Stimulated activated CD4-positive, alpha-beta T cell treated with anti-CD3 and anti-CD28 coated beads, Interleukin-15, amount 100 ng/mL, for 24 hours (primary cell): ENCODE measurements at regions not wholly inside any gene's neighbourhood (a gene's known extent, or its start where the extent isn't known, plus 50 kb on each side); places are given as distances from the start of the nearest gene placed in this dataset.
A peak's percentile ranks its signal among the peaks of the same experiment; 100 is the strongest.

Experiments used
- DNase-seq: peaks from one replicate; pipeline ENCODE4 v3.0.0-alpha.2; 2020

GRCh38 chr2:8027387-8027786 is 654.5 kb upstream of the ID2 start:
- DNase-seq, result no peak

DNA sequence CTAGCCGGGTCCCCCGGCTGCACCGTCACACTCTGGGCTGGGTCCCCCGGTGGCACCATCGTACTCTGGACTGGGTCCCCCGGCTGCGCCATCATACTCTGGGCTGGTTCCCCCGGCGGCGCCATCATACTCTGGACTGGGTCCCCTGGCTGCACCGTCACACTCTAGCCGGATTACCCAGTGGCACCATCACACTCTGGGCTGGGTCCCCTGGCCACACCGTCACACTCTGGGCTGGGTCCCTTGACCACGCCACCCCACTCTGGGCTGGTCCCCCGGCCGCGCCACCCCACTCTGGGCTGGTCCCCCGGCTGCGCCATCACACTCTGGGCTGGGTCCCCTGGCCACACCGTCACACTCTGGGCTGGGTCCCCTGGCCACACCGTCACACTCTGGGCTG is 653.8 kb upstream of the ID2 start:
- DNase-seq, result no peak

- no peak for DNase-seq
These were observed 653.4 kb upstream of the ID2 start for GRCh38 chr2:8028436-8028835.

DNA sequence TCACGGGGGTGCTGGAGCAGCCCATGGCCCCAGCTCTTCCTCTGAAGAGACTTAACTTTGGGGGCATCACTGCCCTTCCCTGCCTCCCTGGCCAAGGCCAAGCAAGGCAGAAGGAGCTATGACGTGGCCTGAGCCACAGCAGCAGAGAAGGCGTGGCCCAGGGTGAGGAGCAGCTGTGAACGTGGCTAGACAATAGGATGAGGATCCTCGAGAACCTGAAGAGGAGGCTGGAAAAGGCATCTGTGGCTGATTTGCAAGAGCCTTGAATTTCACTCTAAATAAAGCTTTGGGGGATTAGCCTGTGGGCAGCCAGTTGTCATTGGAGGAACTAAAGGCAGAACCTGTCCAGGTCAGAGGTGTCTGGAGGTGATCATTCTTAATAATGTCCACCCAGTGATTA is 652.9 kb upstream of the ID2 start:
- DNase-seq, result no peak

GRCh38 chr2:8030573-8031303 is 651.1 kb upstream of the ID2 start:
- DNase-seq, result no peak

DNA sequence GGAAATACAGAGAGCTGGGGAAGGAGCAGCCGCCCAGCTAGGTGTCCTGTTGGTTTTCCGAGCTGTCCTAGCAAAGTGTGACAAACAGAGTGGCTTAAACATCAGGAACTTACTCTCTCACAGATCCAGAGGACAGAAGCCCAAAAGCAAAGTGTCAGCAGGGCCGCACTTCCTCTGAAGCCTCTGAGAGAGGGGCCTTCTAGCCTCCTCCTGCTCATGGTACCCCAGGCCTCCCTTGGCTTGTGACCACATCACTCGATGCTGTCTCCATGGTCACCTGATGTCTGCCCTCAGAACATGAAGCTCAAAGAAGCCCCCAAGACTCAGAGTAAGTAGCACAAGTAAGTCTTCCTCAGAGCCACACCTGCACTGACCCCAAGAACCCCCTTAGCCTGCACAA is 650.5 kb upstream of the ID2 start:
- no peak for DNase-seq

DNA sequence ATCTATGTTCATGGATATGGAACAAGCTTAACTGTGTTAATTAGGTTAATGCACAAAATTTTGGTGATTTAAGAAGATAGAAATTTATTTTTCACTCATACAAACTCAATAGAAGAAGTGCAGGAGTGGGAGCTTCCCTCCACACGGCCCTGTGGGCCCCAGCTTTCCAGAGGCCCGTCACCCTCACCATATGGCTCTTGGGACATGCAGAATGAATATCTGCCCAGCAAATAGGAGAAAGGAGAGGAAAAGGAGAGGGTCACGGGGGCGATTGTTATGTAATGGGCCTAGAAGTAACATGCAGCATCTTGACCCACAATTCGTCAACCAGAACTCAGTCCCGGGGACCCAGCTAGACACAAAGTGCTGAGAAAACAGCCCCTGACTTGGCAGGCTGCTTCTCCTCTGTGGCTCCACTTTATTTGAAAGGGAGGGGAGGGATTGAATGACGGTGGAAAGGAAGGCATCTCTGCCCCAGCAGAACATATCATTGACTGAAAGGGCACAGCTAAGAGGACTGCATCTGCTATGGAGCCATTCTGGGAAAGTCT is 648.2 kb upstream of the ID2 start:
- no peak for DNase-seq

GRCh38 chr2:8036366-8036765 is 645.5 kb upstream of the ID2 start:
- no peak for DNase-seq

GRCh38 chr2:8039732-8040131 is 642.1 kb upstream of the ID2 start:
- DNase-seq, result no peak

DNA sequence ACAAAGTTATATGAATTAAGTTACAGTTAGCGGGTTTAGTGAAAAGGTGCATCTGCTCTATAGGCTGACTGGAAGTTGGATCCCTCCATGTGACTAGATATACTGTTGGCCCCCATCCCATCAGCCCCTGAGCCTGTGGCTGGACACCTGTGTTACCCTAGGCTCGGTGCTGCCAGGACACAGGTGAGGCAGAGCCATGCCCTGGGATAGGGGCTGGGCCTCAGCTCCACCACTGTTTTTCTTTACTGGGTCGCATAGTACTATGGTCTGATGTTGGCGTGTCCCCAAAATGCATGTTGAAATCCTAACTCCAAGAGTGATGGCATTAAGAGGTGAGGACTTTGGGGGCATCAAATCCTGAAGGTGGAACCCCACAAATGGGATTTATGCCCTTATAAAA is 638.6 kb upstream of the ID2 start:
- DNase-seq, result no peak

- DNase-seq, result no peak
These were observed 637.7 kb upstream of the ID2 start for GRCh38 chr2:8044046-8044594.

DNA sequence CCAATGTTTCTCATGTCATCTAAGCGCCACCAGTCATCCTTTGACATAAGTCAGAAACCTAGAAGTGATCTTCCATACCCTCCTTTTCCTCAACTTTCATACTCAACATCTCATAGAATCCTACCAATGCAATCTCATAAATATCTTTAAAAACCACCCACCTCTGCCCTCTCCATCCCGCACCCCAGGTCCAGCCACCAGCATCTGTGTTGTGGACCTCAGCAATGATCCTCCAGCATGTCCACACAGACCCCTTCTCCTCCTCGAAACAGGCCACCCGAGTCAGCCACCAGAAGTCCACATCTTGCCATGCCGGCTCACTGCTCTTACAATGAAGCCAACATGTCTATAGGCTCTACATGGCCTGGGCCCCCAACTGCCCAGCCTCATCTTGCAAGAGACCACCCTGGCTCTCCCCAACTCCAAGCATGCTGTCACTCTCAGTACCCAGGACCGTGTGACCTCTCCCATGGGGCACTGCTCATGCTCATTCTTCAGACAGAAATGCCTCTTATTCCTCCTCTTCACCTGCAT is 636.7 kb upstream of the ID2 start:
- no peak for DNase-seq

DNA sequence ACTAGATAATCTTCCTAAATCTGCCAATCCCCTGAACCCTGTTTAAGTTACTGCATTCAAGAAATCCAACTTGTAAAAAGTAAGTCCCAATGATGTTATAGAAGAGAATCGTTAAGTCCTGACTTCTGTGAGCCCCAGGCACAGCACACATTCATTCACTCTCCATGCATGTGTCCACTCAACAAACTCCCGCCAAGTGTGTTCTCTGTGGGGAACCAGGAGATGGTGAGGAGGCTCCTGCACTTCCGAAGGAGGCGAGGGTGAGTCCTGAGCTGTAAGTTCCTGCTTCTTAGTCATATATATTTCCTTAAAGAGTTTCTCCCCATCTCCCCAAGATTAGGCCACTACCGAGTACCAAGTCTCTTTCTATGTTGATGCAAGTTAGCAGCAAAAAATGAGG is 635.0 kb upstream of the ID2 start:
- DNase-seq, result no peak

DNA sequence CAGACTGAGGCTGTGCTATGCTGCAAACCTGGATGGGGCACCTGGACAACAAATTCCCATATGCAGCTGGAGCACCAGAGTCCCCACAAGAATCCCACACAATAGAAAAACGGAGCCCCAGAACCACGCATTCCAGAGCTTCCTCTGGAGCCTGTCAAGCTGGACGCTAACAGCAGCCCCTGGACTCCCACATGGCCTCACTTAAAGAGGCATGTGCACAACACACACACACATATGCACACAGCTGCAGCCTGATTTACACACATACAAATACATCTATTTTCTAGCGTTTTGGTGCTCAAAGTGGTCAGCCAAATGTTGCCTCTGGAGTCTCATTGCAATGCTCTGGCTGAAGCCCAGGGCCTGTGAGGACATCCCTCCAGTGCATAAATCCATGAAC is 632.7 kb upstream of the ID2 start:
- DNase-seq, result no peak

DNA sequence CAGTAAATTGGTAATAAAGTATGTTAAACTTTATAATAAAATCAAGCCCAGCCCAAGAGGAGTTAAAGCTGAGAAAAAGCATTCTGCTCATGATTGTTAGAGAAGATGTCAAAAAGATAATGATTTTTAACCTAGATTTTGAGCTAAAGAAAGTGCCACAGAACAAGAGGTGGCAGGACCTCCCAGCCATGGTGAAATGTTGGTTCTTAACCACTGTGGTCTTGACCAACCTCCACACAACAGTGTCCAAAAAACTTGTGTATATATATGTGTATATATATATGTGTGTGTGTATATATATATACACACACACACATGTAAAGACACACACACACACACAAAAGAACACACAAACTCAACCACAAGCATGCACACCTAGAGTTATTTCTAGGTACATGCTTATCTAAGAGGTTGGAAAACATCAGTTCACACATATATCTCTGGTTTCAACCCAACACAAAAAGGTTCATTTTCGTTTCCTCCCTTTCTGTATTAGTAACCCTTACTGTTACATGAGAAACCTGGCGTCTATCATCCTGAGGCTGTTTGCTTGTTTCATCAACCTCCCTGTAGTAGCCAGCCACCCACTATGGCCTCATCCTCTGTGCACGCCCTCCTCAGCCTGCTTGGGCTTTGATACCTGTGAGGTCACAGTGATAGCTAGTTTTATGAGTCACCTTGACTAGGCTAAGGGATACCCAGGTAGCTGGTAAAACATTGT is 631.8 kb upstream of the ID2 start:
- DNase-seq, result peak; percentile 79

DNA sequence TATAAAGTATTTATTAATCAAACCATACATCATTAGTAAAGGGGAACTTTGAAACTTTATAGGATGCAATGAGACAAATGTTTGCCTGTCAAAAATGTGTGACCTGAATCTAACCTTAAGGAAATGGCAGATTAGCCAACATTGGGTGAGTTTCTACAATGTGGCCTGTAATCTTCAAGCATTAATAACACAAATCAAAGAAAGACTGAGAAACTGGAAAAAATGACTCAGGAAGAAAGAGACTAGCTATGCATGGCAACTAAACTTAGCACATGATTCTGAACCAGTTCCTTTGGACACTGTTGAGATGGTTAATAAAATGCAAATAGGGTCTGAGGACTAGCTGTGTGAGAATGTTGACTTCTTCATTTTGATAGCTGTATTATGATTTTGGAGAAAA is 628.6 kb upstream of the ID2 start:
- DNase-seq, result no peak

DNA sequence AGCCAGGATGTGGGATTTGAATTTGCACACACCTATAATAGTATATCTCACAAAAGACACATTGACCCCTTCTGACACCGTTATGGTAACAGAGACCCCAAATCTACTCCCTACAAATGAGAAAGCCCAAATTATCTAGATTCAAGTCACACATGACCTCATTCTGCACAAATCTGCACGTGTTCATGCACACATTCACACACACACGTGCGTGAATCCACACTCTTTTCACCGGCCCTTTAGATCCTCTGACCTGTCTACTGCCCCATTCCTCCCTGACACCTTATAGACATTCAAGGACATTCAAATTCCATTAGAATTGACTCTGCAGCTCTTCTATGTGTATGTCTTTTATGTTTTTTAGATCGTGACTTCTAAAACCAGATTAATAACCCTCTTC is 627.8 kb upstream of the ID2 start:
- no peak for DNase-seq

- no peak for DNase-seq
These were observed 623.2 kb upstream of the ID2 start for GRCh38 chr2:8058652-8059051.

- DNase-seq, result no peak
These were observed 622.6 kb upstream of the ID2 start for GRCh38 chr2:8059255-8059654.

DNA sequence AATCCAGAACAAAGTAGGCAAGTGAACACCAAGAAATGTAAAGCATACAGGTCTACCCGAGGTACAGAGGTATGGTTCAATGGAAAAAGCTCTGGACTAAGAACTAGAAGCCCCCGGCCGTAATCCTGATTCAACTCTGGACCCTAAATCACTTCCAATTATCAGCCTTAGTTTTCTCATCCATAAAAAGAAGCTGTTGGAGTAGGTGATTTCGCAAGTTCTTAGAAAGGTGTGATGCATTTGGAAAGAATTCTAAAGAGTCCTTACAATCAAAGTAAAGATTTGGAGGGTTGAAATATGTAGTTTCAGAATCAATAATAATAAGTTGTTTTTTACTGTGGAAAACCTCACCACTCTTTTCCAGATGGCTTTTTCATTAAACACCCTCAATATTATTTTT is 622.1 kb upstream of the ID2 start:
- DNase-seq, result no peak

DNA sequence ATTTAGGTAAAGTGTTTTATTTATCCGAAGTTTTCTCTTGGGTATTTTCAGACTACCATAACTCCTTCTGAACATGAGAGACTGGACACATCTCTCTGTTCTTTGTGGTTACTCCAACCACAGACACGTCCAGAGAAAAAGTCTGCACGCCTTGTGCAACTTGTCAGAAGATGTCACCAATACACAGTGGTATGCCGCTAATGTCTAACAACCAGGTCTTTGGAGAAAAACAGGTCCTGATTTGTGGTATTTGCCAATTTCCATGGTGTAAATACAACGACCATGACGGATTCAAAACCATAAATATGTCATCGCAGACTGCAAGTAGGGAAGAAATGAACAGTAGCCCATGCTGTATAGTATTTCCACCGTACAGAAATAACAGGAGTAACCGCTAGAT is 620.6 kb upstream of the ID2 start:
- DNase-seq, result no peak

- DNase-seq, result no peak
These were observed 617.3 kb upstream of the ID2 start for GRCh38 chr2:8064603-8065002.

GRCh38 chr2:8065191-8065590 is 616.7 kb upstream of the ID2 start:
- no peak for DNase-seq

- DNase-seq, result no peak
These were observed 614.0 kb upstream of the ID2 start for GRCh38 chr2:8067784-8068336.
